ENCODE measurements at regions not wholly inside any gene's neighbourhood (a gene's known extent, or its start where the extent isn't known, plus 50 kb on each side); places are given as distances from the start of the nearest gene placed in this dataset.

DNA sequence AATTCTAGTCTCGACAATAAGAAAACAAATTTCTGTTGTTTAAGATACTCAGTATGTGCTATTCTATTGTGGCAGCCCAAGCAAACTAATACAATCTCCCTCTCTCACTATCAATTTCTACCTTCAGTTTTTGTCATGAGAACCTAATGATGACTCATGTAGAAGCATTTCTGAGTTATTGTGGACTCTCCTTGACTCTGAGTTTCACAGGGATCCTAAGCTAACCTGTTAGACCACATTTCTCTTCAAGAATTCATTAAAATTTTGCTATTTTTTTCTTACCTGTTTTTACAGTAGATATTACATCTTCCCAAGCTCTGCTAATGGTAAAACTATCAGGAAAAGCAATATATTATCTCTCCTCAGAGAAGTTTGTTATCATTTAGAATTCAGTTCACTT is 599.1 kb upstream of the TYRP1 start:
- Mint-ChIP-seq H3K4me1 (no peaks in the 10 kb centered on the region), H3K4me3 (no peak overlapping the region), H3K27me3 (no peaks in the 10 kb centered on the region), H3K9me3 (peaks cover 5% of the 10 kb centered on the region), H3K36me3 (peaks cover 2% of the 10 kb centered on the region), H3K27ac (no peak overlapping the region)
- POLR2A ChIA-PET: no interaction called here
- no peak for DNase-seq
- no peak for ATAC-seq (ENCODE audit: low read depth)

DNA sequence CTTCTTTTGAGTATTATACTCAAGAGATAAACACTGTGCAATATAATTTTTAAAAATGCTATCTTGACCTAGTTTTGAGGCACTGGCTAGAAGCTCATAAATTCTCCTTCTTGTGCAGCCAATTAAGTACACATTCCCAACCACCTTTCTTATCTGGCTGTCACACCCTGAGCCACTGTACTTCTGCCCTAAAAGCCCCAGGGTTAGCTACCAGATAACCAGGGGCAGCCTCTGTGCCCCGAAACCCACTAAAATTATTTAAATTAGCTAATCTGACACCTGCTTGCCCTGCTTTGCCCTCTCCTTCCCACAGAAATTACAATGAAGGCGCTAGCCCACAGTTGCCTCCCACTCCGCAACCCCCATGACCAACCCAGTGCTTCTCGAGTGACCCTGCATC is 597.3 kb upstream of the TYRP1 start:
- Mint-ChIP-seq H3K27ac (no peak overlapping the region), H3K27me3 (no peaks in the 10 kb centered on the region), H3K36me3 (no peaks in the 10 kb centered on the region), H3K9me3 (peaks cover 2% of the 10 kb centered on the region), H3K4me3 (no peak overlapping the region), H3K4me1 (no peaks in the 10 kb centered on the region)
- no peak for DNase-seq
- POLR2A ChIA-PET: no interaction called here
- ATAC-seq (ENCODE audit: low read depth): no peak

DNA sequence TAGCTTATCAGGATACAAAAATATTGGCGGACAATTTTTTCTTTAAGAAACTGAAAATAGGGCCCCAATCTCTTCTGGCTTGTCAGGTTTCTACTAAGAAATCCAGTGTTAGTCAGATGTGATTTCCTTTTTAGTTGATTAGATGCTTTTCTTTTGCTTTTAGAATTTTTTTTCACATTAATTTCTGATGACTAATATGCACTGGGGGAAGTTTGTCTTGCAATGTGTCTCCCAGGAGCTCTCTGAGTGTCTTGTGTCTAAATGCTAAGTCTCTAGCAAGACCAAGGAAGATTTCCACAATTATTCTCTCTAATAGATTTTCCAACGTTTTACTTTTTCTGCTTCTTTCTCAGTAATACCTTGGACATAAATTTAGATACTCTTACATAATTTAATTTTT is 559.8 kb upstream of the TYRP1 start:
- no peaks in the 10 kb centered on the region for H3K27me3 Mint-ChIP-seq
- peaks cover 15% of the 10 kb centered on the region for H3K9me3 Mint-ChIP-seq

DNA sequence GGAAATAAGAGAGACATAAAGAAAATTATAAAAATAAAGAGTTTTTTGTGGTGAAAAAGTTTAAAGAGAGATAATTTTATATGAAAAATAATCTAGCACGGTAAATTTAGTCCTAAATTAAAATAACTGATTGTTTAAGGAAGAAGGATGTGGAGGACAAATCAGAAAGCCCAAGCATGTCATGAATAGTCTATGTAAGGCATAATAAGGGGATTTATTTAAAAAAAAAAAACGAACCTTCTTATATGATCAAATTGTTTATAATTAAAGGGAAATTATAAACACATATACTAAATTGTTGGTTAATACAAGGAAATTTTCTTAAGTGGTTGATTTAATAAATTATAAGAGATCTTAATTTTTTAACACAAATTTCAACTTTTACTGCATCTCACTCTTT is 551.8 kb upstream of the TYRP1 start:
- POLR2A ChIA-PET: no interaction called here
- DNase-seq: no peak
- peaks cover 2% of the 10 kb centered on the region for H3K9me3 Mint-ChIP-seq
- no peaks in the 10 kb centered on the region for H3K27me3 Mint-ChIP-seq
- no peak overlapping the region for H3K4me3 Mint-ChIP-seq
- H3K36me3 Mint-ChIP-seq: no peaks in the 10 kb centered on the region
- H3K4me1 Mint-ChIP-seq: no peaks in the 10 kb centered on the region
- ATAC-seq (ENCODE audit: low read depth): no peak
- no peak overlapping the region for H3K27ac Mint-ChIP-seq

More for the DNA sequence above, 559.8 kb upstream of the TYRP1 start:
- no peaks in the 10 kb centered on the region for H3K36me3 Mint-ChIP-seq
- ATAC-seq (ENCODE audit: low read depth): no peak
- POLR2A ChIA-PET: no interaction called here
- no peak for DNase-seq
- no peak overlapping the region for H3K27ac Mint-ChIP-seq
- H3K4me1 Mint-ChIP-seq: no peaks in the 10 kb centered on the region
- no peak overlapping the region for H3K4me3 Mint-ChIP-seq

DNA sequence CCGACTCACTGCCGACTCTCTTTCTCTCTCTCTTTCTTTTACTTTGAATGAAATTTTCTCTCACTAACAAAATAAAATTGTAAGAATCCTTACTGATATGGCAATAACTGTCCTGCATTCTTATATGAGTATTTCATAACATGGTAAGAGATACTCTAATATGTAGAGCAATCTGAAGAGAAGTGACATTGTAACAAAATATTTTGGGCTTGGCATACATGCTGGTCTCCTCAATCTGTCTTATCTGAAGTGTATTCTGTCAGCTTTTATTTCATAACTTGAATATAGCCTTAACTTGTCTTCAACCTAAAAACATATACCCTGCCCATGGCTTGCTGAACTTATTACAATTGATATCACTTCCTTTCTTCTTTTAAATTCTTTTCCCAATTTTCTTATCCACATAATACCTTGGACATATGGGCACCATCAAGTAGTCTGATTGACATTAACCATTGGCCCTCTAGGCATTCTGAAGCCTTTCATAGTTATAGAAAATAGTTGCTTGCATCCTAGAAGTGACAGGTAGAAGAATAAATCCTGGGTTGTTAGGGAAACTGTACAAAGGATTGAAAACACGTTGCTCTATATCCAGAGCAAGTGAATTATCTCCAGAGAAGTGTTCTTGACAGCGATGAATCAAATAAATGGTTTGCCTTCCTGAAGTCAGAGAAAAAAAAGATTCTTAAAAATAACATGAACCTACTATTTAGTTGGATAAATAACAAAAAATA is 537.6 kb upstream of the TYRP1 start:
- H3K27ac Mint-ChIP-seq: no peak overlapping the region
- DNase-seq (no peak), ATAC-seq (ENCODE audit: low read depth) (no peak)
- POLR2A ChIA-PET: no interaction called here
- H3K4me1 Mint-ChIP-seq: no peaks in the 10 kb centered on the region
- no peaks in the 10 kb centered on the region for H3K36me3 Mint-ChIP-seq
- no peaks in the 10 kb centered on the region for H3K27me3 Mint-ChIP-seq
- H3K4me3 Mint-ChIP-seq: no peak overlapping the region
- no peaks in the 10 kb centered on the region for H3K9me3 Mint-ChIP-seq

DNA sequence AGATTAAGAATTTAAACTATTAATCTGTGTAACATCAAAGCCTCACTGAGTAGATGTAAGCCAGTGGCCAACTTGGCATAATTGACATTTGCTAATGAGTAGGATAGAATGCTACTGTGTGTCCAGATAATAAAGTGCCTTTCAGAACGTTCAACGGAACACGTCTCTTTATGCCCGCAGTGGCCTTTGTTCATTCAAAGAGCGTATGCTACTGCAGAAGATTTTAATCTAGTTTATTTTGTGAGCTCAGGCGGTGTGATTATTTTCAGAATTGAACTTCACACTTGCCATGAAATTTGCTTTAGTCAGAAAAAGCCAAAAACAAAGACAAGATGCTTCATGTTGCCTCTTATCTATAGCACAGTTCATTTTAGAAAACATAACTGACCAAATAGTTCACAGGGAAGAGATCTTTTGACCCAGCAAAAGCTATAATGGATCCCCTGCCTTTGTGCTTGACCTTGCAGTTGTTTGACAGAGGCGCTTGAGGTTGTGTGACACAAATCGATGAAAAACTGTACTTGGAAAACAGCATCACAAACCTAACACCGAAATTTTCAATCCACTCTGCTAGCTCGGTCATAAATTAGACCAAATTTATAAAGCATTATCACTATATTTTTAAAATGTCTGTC is 530.9 kb upstream of the TYRP1 start:
- no peaks in the 10 kb centered on the region for H3K4me1 Mint-ChIP-seq

DNA sequence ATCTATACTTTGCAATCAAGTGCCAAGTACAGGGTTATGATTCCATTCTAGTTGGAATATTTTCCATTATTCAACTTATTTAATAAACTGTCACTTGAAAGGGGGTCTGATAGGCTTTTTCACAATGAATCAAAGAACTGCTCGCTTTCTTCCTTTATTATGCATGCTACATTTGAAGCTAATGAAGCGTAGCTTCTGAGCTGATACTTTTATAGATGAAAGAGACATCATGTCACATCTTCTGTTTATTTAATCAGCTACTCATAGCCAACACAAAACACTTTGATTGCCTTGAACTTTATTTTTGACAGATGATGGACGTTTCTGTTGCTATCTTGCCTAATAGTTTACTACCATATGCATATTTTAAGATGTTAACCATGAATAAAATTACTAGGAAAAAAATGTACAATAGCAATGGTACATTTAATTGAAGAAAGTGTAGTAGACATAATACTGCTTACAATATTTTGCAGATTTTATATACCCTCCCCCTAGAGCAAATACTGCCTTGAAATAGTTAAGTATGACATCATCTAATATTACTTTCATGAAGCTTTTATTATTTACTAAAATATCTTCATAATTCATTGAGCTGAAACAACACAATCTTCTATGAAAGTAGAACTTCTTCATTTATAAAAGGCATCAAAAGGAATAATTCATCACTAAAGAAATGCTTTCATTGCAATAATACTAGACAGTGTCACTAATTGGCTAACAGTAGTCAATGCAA is 529.3 kb upstream of the TYRP1 start:
- POLR2A ChIA-PET: no interaction called here
- Mint-ChIP-seq H3K9me3 (peaks cover 4% of the 10 kb centered on the region), H3K27me3 (no peaks in the 10 kb centered on the region), H3K4me3 (no peak overlapping the region), H3K36me3 (no peaks in the 10 kb centered on the region), H3K4me1 (no peaks in the 10 kb centered on the region), H3K27ac (no peak overlapping the region)
- no peak for ATAC-seq (ENCODE audit: low read depth)
- DNase-seq: no peak

More for the DNA sequence above, 530.9 kb upstream of the TYRP1 start:
- Mint-ChIP-seq H3K4me3 (no peak overlapping the region), H3K27me3 (no peaks in the 10 kb centered on the region), H3K36me3 (no peaks in the 10 kb centered on the region), H3K27ac (no peak overlapping the region), H3K9me3 (peaks cover 4% of the 10 kb centered on the region)
- no peak for ATAC-seq (ENCODE audit: low read depth)
- no peak for DNase-seq
- POLR2A ChIA-PET: no interaction called here

DNA sequence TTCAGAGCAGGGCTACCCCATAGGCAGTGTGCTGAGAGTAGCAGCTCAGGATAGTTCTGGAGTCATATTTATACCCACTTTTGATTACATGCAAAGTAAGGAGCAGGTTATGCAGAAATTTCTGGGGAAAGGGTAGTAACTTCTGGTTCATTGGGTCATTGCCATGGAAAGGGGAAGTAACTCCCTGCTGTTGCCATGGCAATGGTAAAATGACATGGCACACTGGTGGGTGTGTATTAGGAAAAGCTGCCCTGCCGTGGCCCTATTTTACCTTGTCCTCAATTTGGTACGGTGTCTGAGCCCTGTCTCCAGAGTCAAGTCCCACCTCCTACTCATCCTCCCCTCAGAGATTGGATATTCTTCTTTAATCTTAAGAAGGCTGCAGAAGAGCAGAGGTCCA is 526.7 kb upstream of the TYRP1 start:
- POLR2A ChIA-PET: no interaction called here
- peaks cover 6% of the 10 kb centered on the region for H3K9me3 Mint-ChIP-seq
- H3K4me1 Mint-ChIP-seq: no peaks in the 10 kb centered on the region
- no peaks in the 10 kb centered on the region for H3K36me3 Mint-ChIP-seq
- H3K27me3 Mint-ChIP-seq: no peaks in the 10 kb centered on the region
- no peak for ATAC-seq (ENCODE audit: low read depth)
- DNase-seq: no peak
- no peak overlapping the region for H3K27ac Mint-ChIP-seq
- no peak overlapping the region for H3K4me3 Mint-ChIP-seq

DNA sequence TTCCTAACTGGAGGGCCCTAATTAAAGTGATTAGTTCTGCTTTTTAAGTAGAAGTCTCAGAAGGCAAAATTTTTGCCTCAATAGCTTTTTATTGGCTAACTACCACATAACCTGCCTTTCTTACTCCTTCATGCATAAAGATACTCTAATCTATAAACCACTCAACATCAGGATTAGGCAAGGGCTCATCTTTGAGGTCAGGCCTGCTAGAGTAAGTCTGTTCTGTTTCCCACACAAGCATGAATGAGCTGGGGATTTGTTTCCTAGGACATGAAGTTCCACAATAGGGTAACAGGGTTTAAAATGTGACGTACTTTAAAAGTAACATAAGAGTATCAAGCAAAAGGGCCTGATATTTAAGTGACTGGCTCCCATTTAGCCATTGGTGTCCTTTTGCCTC is 522.7 kb upstream of the TYRP1 start:
- no peaks in the 10 kb centered on the region for H3K4me1 Mint-ChIP-seq
- H3K9me3 Mint-ChIP-seq: peaks cover 4% of the 10 kb centered on the region
- no peak overlapping the region for H3K4me3 Mint-ChIP-seq
- no peaks in the 10 kb centered on the region for H3K27me3 Mint-ChIP-seq
- POLR2A ChIA-PET: no interaction called here
- DNase-seq (no peak), ATAC-seq (ENCODE audit: low read depth) (no peak)
- H3K27ac Mint-ChIP-seq: no peak overlapping the region
- no peaks in the 10 kb centered on the region for H3K36me3 Mint-ChIP-seq

DNA sequence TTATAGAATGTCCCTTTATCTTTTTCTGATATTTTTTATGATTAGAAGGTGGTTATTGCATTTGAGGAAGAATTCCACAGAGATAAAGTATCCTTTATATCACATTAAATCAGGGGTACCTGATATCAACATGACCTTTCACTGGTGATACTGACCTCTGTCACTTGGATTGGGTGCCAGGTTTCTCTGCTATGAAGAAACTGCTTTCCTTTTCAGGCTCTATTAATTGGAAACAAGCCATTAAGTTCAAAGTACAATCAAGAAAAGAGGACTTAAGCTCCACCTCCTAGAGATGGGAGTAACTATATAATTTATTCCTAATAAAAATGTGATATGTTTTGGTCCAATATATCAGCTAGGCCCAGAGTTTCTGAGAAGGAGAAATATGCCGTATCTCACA is 514.6 kb upstream of the TYRP1 start:
- no peak for DNase-seq
- H3K36me3 Mint-ChIP-seq: no peaks in the 10 kb centered on the region
- peaks cover 3% of the 10 kb centered on the region for H3K9me3 Mint-ChIP-seq
- no peak overlapping the region for H3K4me3 Mint-ChIP-seq
- POLR2A ChIA-PET: no interaction called here
- no peaks in the 10 kb centered on the region for H3K4me1 Mint-ChIP-seq
- no peak overlapping the region for H3K27ac Mint-ChIP-seq
- no peak for ATAC-seq (ENCODE audit: low read depth)
- H3K27me3 Mint-ChIP-seq: no peaks in the 10 kb centered on the region

DNA sequence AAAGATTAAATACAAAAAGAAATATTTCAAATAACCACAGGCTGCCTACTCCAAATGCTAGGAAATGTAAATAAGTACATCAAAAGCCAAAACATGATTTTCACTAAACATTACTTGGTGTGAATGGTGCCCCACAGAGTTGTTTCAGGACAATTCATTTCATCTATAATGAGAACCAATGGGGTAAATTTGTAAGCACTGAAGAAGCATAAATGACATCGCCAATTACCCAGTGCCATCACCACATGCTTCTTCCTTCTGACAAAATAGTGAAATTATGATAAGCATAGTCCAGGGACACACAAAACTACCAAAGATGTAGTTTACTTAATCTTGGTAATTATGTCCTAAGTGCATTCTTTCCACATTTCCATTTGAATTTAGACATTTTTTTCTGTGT is 510.4 kb upstream of the TYRP1 start:
- peaks cover 5% of the 10 kb centered on the region for H3K9me3 Mint-ChIP-seq
- no peak for ATAC-seq (ENCODE audit: low read depth)
- no peaks in the 10 kb centered on the region for H3K27me3 Mint-ChIP-seq

DNA sequence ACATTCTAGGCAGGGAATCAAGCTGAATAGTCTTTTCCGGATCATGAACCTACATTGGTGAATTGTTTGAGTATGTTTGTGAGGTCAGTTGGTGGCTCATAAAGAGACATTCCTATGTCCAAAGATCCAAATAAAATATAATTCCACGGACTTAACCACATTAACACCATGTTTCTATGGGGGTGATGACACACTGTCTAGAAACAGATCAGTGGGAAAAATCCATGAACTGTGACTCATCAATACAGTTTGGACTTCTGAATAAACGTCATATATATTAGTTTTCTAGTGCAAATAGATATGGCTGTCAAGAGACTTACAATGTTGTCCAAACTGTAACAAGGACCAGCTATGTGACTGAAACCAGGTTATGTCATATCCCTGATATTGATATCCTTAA is 509.9 kb upstream of the TYRP1 start:
- Mint-ChIP-seq H3K27me3 (no peaks in the 10 kb centered on the region), H3K4me1 (no peaks in the 10 kb centered on the region), H3K27ac (no peak overlapping the region), H3K9me3 (peaks cover 5% of the 10 kb centered on the region), H3K36me3 (no peaks in the 10 kb centered on the region), H3K4me3 (no peak overlapping the region)
- POLR2A ChIA-PET: no interaction called here
- no peak for DNase-seq
- ATAC-seq (ENCODE audit: low read depth): no peak

More for the DNA sequence above, 510.4 kb upstream of the TYRP1 start:
- Mint-ChIP-seq H3K27ac (no peak overlapping the region), H3K4me1 (no peaks in the 10 kb centered on the region), H3K36me3 (no peaks in the 10 kb centered on the region), H3K4me3 (no peak overlapping the region)
- DNase-seq: no peak
- POLR2A ChIA-PET: no interaction called here

DNA sequence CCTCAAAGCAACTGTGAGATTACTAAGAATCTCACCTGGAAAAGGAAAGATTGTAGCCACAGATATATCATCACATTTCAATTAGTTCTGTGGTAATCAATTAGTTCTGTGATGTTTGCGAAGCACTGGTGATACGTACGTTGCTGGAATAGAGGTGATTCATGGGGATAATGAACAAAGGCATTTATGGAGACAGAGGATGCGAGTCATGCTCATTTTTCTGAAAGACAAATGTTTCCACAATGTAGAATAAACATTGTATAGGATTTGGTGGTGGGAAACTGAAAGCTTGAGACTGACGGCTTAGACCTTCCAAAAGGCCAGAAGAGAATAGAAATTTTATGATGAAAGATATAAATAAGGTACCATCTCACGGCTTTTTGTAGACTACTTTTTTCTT is 507.3 kb upstream of the TYRP1 start:
- ATAC-seq (ENCODE audit: low read depth) (no peak), DNase-seq (no peak)
- Mint-ChIP-seq H3K4me1 (no peaks in the 10 kb centered on the region), H3K27me3 (no peaks in the 10 kb centered on the region), H3K36me3 (no peaks in the 10 kb centered on the region), H3K27ac (no peak overlapping the region), H3K9me3 (peaks cover 4% of the 10 kb centered on the region), H3K4me3 (no peak overlapping the region)
- POLR2A ChIA-PET: no interaction called here

DNA sequence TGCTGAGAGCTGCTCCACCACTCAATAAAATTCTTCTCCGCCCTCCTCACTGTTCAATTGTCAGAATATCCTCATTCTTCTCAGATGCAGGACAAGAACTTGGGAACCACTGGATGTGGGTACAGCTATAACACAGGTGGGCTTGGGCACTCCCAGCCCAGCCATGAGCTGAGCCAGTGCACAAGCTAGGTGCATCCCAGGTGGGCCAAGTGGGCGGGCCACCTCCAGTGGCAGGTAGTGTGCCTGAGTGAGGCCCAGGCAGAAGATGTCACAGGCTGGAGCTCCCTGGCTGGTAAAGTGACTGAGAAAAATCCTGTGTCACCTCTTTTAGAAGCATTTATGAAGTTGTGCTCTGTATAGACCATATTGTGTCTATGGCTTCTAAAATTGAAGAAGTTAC is 501.6 kb upstream of the TYRP1 start:
- Mint-ChIP-seq H3K4me1 (no peaks in the 10 kb centered on the region), H3K4me3 (no peak overlapping the region), H3K27ac (no peak overlapping the region), H3K27me3 (no peaks in the 10 kb centered on the region), H3K36me3 (no peaks in the 10 kb centered on the region), H3K9me3 (peaks cover 4% of the 10 kb centered on the region)
- POLR2A ChIA-PET: no interaction called here
- no peak for ATAC-seq (ENCODE audit: low read depth)
- DNase-seq: no peak
